ENCODE measurements at regions not wholly inside any gene's neighbourhood (a gene's known extent, or its start where the extent isn't known, plus 50 kb on each side); places are given as distances from the start of the nearest gene placed in this dataset.

- Histone ChIP-seq H3K4me3 (ENCODE audit: low read depth, low read length) (no peak overlapping the region), H3K27me3 (ENCODE audit: control insufficient read depth, insufficient read depth, low read length) (no peaks in the 10 kb centered on the region), H3K36me3 (ENCODE audit: control insufficient read depth, insufficient read depth, low read length) (no peaks in the 10 kb centered on the region)
- FAIRE-seq (no peak), DNase-seq (ENCODE audit: low read depth) (no peak)
- TF ChIP-seq CTCF (IDR thresholded peaks at IDR 0.05; ENCODE audit: insufficient read depth, low read length, severe bottlenecking) = no peak
Measured at GRCh38 chr3:30986551-30986950, 92.1 kb upstream of the GADL1 start.

- no peak for TF ChIP-seq CTCF (IDR thresholded peaks at IDR 0.05; ENCODE audit: insufficient read depth, low read length, severe bottlenecking)
- H3K36me3 ChIP-seq (ENCODE audit: control insufficient read depth, insufficient read depth, low read length) = no peaks in the 10 kb centered on the region
- no peaks in the 10 kb centered on the region for H3K27me3 ChIP-seq (ENCODE audit: control insufficient read depth, insufficient read depth, low read length)
- FAIRE-seq (no peak), DNase-seq (ENCODE audit: low read depth) (no peak)
- no peak overlapping the region for H3K4me3 ChIP-seq (ENCODE audit: low read depth, low read length)
Measured at GRCh38 chr3:30988769-30989168, 94.3 kb upstream of the GADL1 start.

- DNase-seq (ENCODE audit: low read depth) (no peak), FAIRE-seq (no peak)
- TF ChIP-seq CTCF (IDR thresholded peaks at IDR 0.05; ENCODE audit: insufficient read depth, low read length, severe bottlenecking) = no peak
- no peaks in the 10 kb centered on the region for H3K36me3 ChIP-seq (ENCODE audit: control insufficient read depth, insufficient read depth, low read length)
- no peaks in the 10 kb centered on the region for H3K27me3 ChIP-seq (ENCODE audit: control insufficient read depth, insufficient read depth, low read length)
- H3K4me3 ChIP-seq (ENCODE audit: low read depth, low read length) = no peak overlapping the region
Measured at GRCh38 chr3:30989276-30990030, 95.0 kb upstream of the GADL1 start.

DNA sequence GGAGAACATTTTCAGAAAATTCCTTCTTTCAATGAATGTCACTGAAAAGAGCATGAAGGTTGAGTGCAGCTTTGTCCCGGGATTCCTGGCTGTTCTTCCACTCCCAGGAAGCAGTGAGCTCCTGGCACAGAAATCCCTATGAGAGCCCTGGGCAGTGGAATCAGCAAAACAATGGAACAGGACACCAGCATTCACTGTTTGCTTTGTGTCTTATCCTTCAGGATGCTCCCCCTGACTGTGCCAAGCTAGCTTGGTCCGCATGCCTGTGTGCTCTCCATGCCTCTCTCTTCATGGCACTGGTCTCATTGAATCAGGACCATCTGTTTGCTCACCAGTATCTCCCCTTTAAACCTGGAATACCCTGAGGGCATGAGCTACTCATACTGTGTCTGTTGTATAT lies 102.0 kb upstream of the GADL1 start:
- FAIRE-seq = no peak

GRCh38 chr3:31002730-31003129 lies 108.3 kb upstream of the GADL1 start:
- FAIRE-seq (no peak), DNase-seq (ENCODE audit: low read depth) (no peak)
- no peaks in the 10 kb centered on the region for H3K27me3 ChIP-seq (ENCODE audit: control insufficient read depth, insufficient read depth, low read length)
- TF ChIP-seq CTCF (IDR thresholded peaks at IDR 0.05; ENCODE audit: insufficient read depth, low read length, severe bottlenecking) = no peak
- H3K36me3 ChIP-seq (ENCODE audit: control insufficient read depth, insufficient read depth, low read length) = no peaks in the 10 kb centered on the region
- no peak overlapping the region for H3K4me3 ChIP-seq (ENCODE audit: low read depth, low read length)

More for the DNA sequence above, 102.0 kb upstream of the GADL1 start:
- no peak for DNase-seq (ENCODE audit: low read depth)
- H3K4me3 ChIP-seq (ENCODE audit: low read depth, low read length) = no peak overlapping the region
- no peak for TF ChIP-seq CTCF (IDR thresholded peaks at IDR 0.05; ENCODE audit: insufficient read depth, low read length, severe bottlenecking)
- H3K36me3 ChIP-seq (ENCODE audit: control insufficient read depth, insufficient read depth, low read length) = no peaks in the 10 kb centered on the region
- H3K27me3 ChIP-seq (ENCODE audit: control insufficient read depth, insufficient read depth, low read length) = no peaks in the 10 kb centered on the region

All from bronchial epithelial cell (primary cell).